Right lobe of liver (tissue), 6 donors: ENCODE measurements at regions not wholly inside any gene's neighbourhood (a gene's known extent, or its start where the extent isn't known, plus 50 kb on each side); places are given as distances from the start of the nearest gene placed in this dataset.

Source experiments
- ATAC-seq, 4 donors: fragments of 200-7000 bp; cut with Tn5 transposase; one replicate each; pipeline ENCODE4 v1.9.1; 2020; ENCODE audit warnings: mild to moderate bottlenecking in 4 of 4, moderate library complexity in 4 of 4
- DNase-seq, 3 donors: peaks; one replicate each; pipeline ENCODE4 v3.0.0-alpha.2; 2020
- H3K27ac ChIP-seq, 3 donors: fragments of 200-600 bp; one replicate each; pipeline ENCODE4 v1.8.0; 2022
- H3K27me3 ChIP-seq, 2 donors: fragments of 200-600 bp; one replicate each; pipeline ENCODE4 v1.8.0; 2022
- H3K36me3 ChIP-seq, 4 donors: fragments of 200-600 bp; sonication (generic) in 1 of 4; one replicate each; pipeline versions ENCODE4 v1.5.1 to v1.8.0; 2017 to 2022; ENCODE audit warnings: control low read depth in 1 of 4
- H3K4me1 ChIP-seq, 4 donors: fragments of 200-600 bp; sonication (generic) in 1 of 4; one replicate each; pipeline versions ENCODE4 v1.5.1 to v1.8.0; 2017 to 2022; ENCODE audit warnings: control low read depth in 1 of 4
- H3K4me3 ChIP-seq, 3 donors: fragments of 200-600 bp; one replicate each; pipeline ENCODE4 v1.8.0; 2022
- H3K9me3 ChIP-seq, 4 donors: fragments of 200-600 bp; sonication (generic) in 1 of 4; one replicate each; pipeline versions ENCODE4 v1.5.1 to v1.8.0; 2017 to 2022; ENCODE audit warnings: control low read depth in 1 of 4
- CTCF ChIP-seq, 4 donors: fragments of 200-600 bp in 3 of 4; fragments of 450-650 bp in 1 of 4; IDR thresholded peaks; one replicate each; pipeline versions ENCODE4 v1.5.1 to v1.8.0; 2016 to 2022; ENCODE audit warnings: antibody characterized with exemption in 4 of 4, mild to moderate bottlenecking in 2 of 4
- POLR2A ChIP-seq: fragments of 450-650 bp; IDR thresholded peaks from one replicate; pipeline ENCODE4 v1.6.1; 2017; ENCODE audit warnings: antibody characterized with exemption, mild to moderate bottlenecking
- WGBS: methylation state at CpG from one replicate; pipeline ENCODE4 v1.1.6; 2018; ENCODE audit warnings: low coverage, low lambda C conversion rate; ENCODE audit not compliant: insufficient coverage; ENCODE audit errors: missing lambda C conversion rate; 5-methylcytosine and 5-hydroxymethylcytosine counted together
- intact Hi-C, 2 donors: fragments of 100-400 bp; cut with DNase I; formaldehyde crosslinking; loops; one replicate each; pipeline versions ENCODE4 v1.11.2 to v1.14.1; 2022
- donor health status: DM: no; HTN: yes; CAD: no.
- donor health status: DM: no; HTN: no; CAD: no.
- donor health status: DM: no; HTN: no; CAD: no.
- donor health status: DM: no; HTN: yes; CAD: no.
- donor health status: DM: no; HTN: yes; CAD: no.

GRCh38 chr6:14540810-14541540 is 423.4 kb downstream of the CD83 start:
- intact Hi-C loops = no loop called here
- DNase-seq (no peak), ATAC-seq (no peak)
- TF ChIP-seq POLR2A (no peak), CTCF (IDR thresholded peaks at IDR 0.05) (no peak)
- Histone ChIP-seq H3K4me1 (peaks cover 0 to 10% (median 4%) of the 10 kb centered on the region in 4 donors), H3K4me3 (no peak overlapping the region), H3K36me3 (no peaks in the 10 kb centered on the region), H3K9me3 (no peaks in the 10 kb centered on the region), H3K27me3 (no peaks in the 10 kb centered on the region), H3K27ac (no peak overlapping the region)
- WGBS = 82% methylated on average over 9 of the region's 11 CpGs

- DNase-seq = no peak
- Histone ChIP-seq H3K27me3 (no peaks in the 10 kb centered on the region), H3K4me3 (no peak overlapping the region), H3K27ac (no peak overlapping the region), H3K9me3 (no peaks in the 10 kb centered on the region), H3K4me1 (peaks cover 0 to 10% (median 4%) of the 10 kb centered on the region in 4 donors), H3K36me3 (no peaks in the 10 kb centered on the region)
- ATAC-seq = peak in 1 of 4 donors; percentile 26
- intact Hi-C loops = no loop called here
- TF ChIP-seq CTCF (IDR thresholded peaks at IDR 0.05) (no peak), POLR2A (no peak)
- WGBS = 68% methylated on average over 8 of the region's 10 CpGs
These were observed 425.2 kb downstream of the CD83 start for GRCh38 chr6:14542670-14543366.

- ATAC-seq (no peak), DNase-seq (no peak)
- Histone ChIP-seq H3K4me3 (no peak overlapping the region), H3K4me1 (peaks cover 0 to 10% (median 4%) of the 10 kb centered on the region in 4 donors), H3K27me3 (no peaks in the 10 kb centered on the region), H3K9me3 (no peaks in the 10 kb centered on the region), H3K27ac (no peak overlapping the region), H3K36me3 (no peaks in the 10 kb centered on the region)
- TF ChIP-seq CTCF (IDR thresholded peaks at IDR 0.05) = no peak
- no peak for TF ChIP-seq POLR2A
- WGBS = 71% methylated on average over 6 of the region's 6 CpGs
- intact Hi-C loops = no loop called here
These were observed 426.5 kb downstream of the CD83 start for GRCh38 chr6:14543971-14544585.

GRCh38 chr6:14544666-14545065 is 427.1 kb downstream of the CD83 start:
- WGBS = 86% methylated on average over 1 of the region's 3 CpGs
- H3K4me1 ChIP-seq = peaks cover 0 to 10% (median 4%) of the 10 kb centered on the region in 4 donors
- H3K36me3 ChIP-seq = no peaks in the 10 kb centered on the region
- H3K27ac ChIP-seq = no peak overlapping the region
- H3K27me3 ChIP-seq = no peaks in the 10 kb centered on the region
- intact Hi-C loops = no loop called here
- ATAC-seq (no peak), DNase-seq (no peak)
- no peak overlapping the region for H3K4me3 ChIP-seq
- no peak for TF ChIP-seq POLR2A
- no peak for TF ChIP-seq CTCF (IDR thresholded peaks at IDR 0.05)
- no peaks in the 10 kb centered on the region for H3K9me3 ChIP-seq
